GM21825 (cell line): ENCODE measurements at regions not wholly inside any gene's neighbourhood (a gene's known extent, or its start where the extent isn't known, plus 50 kb on each side); places are given as distances from the start of the nearest gene placed in this dataset.
"Not testable (repeated sequence)": the region's sequence is repeated elsewhere in the genome, so short reads cannot be mapped to it uniquely, and the experiment has no call there.

Source experiments
- ATAC-seq: cut with Tn5 transposase; IDR thresholded peaks from one replicate; pipeline ENCODE4 v1.9.1; 2021; ENCODE audit warnings: mild to moderate bottlenecking, moderate library complexity; ENCODE audit not compliant: unreplicated experiment

DNA sequence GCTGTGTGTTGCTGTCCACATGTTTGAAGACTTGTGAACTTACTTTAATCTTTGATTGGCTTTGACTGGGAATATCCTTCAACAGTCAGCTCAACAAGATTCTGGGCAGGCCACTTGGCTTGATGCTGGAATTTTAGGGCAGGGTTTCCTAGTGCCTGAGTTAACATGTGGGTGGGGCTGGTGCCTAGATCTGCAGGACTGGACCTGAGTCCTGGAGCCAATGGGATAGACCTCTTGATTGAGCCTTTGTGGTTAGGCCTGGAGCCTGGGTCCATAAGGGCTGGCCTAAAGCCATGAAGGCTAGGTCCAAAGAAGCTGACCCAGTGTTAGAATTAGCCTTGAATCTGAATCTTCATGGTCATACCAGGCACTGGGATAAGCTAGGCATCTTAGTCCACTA is 757.1 kb upstream of the ADGRL3 start:
- no peak for ATAC-seq

DNA sequence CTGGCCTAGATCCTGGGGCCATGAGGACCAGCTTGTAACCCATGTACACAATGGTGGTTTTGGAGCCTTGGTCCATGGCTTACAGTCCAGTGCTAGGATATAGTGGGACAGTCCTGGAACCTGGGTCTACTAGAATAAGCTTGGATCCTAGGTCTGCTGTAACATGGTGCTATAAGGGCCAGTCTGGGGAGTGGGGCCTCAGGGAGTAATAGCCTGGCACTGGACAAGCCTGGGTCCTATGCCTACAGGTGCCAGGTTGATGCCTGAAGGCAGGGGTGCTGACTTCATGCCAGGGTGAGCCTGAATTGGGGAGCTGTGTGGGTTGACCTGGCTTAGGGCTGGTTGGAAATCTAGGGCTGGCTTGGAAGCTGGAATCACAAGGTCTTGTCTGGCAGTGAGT is 756.3 kb upstream of the ADGRL3 start:
- no peak for ATAC-seq

DNA sequence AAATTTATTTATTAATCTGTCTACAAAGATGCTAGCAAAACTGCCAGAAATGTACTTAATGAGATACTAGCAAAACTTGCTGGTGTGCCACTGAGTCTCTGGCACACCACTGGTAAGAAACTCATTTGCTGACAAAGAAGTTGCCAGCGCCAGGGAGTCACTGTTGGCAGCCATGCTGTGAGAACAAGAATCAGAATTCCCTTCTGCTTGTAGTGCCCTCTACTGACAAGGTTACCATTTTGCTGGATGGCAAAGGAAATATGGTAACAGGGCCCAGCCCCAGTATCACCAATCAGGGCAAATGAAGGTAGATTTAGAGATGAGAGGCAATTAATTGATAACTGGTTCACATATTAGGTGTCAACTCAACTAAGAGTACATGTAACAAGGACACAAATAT is 750.1 kb upstream of the ADGRL3 start:
- ATAC-seq, result no peak

DNA sequence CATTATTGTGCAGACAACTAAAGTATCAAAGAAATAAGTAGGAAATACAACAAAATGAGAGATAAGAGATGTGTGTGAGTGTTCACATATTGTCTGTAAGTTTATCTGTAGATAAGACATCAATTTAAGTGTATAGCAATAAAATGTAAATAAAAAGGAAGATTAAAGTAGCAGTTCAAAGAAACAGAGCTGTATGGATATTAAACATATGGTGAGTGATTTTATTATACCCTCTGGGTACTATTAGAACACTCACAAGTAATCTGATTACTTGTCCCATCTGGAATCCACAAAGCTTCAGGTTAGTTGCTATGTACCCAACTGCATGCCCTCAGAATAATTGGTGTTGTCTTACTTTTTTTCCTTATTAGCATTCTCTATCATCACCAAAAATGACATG is 747.9 kb upstream of the ADGRL3 start:
- ATAC-seq, result no peak

DNA sequence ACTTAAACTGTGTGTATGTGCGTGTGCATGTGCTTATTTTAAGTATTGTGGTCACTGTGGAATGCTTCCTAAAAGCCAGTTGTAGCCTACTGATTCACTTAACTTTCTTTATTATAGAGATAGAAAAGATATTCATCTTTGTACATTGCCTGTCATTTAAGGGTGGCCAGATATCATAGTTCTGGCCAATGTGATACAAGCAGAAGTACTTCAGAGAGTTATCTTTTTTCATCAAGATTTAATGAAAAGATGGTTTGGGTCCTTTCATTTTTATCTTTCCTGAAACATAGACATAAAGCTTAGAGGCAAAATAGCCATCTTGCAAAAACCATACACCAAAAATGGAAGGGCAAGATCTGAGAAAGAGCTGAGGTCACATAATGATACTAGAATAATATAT is 744.7 kb upstream of the ADGRL3 start:
- no peak for ATAC-seq

DNA sequence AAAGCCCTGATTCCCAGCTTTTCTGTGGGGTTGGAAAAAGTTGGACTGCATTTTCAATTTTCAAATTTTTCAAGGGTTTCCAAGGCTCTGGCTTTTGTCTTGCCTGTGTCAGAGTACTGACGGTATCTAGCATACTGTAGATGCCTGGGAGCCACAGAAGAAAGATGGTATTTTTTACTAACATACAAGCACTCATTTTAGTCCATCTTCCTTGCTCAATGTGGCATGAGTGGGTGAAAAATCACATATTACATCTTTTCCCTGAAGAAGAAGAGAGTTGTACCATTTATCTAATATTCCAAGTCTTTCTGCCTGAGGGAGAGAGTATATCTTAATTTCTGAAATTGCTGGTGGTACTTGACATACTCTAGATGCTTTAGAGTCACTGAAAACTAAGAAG is 738.6 kb upstream of the ADGRL3 start:
- ATAC-seq, result no peak

DNA sequence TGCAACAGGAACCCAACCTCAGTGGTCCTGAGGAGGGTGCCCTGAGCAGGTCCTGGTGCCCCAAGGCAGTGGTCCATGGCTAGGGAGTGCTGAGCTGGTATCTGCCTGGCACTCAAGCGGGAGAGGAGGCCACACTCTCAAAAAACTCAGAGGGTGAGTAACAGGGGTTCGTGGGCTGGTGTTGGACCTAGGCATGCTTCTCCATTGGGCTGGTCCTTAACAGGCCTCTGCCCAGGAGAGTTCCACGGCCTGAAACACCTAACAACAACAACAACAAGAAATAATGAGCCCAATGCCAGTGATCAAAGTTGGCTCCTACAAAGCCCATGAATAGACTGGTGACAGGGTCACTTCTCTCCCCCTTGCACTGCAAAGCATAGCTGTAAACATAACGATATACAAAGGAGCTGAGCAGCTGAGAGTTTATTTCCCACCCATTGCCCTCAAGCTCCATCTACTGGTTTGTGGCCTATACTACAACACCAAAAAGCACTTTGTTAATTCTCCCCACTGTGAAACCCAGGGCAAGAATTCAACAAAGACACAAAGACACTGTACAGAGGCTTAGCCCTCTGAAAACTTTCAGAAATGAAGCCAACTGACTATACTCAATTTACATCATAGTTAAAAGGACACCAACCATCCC is 736.1 kb upstream of the ADGRL3 start:
- ATAC-seq, result no peak

DNA sequence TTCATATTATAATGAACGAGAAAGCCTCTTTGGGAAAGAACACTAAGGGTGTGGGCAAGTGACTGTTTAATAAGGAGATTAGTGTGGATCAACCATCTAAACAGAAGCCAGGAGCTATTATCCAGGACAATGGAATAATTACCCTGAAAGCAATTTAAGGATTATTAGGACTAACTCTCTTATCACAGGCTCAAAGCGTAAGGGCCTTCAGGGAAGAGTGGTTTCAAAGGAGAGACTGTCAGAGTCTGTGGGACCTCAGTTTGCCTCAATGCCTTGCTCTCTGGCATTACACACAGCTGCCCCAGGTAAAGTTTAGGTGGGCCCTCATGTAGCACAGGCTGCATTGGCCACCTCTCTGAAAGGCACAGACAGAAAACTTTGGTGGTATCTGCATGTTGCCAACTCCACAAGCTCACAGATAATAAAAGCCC is 717.2 kb upstream of the ADGRL3 start:
- no peak for ATAC-seq

DNA sequence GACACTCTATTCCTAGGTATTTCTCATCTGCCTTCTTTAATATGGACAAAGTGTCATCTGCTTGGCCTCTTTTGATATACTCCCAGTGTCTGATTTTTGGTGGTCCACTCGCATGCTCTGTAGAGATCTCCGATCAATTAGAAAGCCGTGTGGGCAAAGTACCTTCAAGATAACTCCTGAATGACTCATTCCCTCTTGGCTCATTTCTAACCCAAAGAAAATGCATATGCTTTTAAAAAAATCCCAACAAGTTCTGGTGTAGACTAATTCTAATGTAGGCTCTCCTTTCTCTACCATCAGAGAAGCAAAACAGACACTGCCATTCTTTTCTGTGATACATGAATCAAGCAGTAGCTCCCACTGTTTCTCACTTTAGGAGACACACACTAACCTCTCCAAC is 714.9 kb upstream of the ADGRL3 start:
- no peak for ATAC-seq

DNA sequence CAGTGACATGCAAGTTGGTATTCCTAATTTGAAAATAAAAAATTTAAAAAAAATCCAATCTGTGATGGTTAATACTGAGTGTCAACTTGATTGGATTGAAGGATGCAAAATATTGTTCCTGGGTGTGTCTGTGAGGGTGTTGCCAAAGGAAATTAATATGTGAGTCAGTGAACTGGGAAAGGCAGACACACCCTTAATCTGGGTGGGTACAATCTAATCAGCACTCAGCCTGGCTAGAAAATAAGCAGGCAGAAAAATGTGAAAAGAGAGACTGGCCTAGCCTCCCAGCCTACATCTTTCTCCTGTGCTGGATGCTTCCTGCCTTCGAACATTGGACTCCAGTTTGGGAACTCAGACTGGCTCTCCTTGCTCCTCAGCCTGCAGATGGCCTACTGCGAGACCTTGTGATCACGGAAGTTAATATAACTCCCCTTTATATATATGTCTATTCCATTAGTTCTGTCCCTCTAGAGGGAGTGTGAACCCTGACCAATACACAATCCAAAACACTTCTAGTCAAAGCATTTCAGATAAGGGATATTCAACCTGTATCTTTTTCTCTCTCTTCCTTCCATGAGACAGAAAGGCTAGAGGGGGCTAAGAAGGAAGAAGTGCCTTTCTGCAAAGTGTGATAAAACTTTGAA is 712.9 kb upstream of the ADGRL3 start:
- not testable (repeated sequence) for ATAC-seq

DNA sequence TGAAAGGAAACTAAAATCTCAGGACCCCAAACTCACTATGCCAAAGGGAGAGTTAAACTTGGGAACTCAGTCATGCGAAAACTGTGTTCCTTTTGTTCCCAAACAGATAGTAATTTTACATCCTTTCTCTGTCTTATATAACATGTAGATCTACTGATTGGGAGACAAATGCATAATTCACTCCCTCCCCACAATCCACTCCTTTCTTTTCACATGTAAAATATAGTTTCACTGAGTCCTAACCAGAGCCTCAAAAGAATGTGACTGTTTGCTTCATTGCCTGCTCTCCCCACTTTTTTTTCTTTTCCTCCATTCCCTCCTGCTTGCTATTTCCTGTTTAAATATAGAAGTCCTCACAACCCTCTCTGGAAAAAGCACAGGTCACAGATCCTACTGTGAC is 699.3 kb upstream of the ADGRL3 start:
- no peak for ATAC-seq

DNA sequence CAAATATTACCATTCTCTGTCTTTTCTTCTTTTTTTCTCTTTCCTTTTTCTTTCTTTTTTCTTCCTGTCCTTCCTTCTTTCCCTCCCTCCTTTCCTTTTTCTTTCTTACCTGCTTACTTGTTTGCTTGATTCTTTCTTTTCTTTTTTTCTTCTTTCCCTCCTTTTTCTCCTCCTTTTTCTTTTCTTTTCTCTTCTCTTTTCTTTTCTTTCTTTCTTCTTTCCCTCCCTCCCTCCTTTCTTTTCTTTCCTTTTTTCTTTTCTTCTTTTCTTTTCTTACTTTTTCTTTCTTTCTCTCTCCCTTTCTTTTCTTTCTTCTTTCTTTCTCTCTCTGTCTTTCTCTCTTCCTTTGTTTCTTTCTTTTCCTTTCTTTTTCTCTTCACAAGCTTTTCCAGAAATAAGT is 697.4 kb upstream of the ADGRL3 start:
- no peak for ATAC-seq

DNA sequence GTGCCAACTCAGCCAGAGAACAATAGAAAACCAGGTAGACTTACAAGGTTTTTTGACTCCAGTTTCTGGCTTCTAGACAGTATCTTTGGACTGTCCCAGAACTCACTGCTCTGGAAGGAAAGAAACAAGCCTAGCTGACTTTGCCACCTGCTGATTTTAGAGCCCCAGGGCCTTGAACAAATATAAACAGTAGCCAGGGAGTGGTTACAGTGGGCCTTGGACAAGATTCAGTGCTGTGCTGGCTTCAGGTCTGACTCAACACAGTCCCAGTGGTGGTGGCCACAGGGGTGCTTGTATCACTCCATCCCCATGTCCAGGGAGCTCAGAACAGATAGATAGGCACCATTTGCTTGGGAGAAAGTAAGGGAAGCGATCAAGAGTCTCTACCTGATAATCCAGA is 694.1 kb upstream of the ADGRL3 start:
- no peak for ATAC-seq

DNA sequence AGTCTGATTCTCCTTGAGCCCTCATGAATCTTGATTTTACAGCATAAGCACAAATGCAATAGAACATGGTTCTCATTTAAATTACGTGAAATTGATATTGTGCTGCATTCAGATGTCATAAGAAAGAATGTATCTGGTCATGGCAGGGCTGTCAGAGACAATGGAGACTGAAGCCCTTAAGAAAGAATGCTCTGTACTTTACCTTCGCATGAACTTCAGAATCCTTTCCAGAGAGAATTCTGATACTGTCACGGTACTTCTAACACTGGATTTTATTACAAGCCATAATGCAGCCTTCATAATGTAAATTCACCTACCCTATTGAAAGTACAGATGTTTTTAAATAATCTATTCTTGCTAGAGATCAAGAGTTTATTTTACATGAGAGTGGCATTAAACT is 677.9 kb upstream of the ADGRL3 start:
- no peak for ATAC-seq

DNA sequence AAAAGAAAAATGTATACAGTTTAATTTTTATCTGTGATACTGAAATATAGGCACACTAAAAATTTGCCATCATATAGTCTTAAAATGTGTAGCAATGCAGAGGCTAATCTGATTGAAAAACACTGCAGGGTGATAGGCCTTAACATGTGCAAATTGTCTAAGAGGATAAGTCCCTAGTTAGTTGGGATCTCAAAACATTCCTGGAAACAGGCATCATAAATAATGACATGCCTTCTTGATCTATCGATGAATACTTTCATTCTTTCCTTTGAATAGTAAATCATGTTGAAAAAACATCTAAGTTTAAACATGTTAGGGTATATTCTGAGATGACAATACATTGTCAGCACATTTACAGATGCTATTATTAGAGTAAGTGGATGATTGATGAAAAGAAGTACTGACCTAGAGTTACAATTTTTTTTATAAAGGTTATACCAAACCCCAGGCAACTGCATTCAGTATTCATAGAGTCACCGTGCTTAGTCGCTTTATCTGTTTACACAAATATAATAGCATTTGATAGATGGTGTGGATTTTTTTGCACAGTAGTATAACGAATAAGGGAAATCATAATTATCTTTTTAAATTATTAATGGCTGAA is 668.2 kb upstream of the ADGRL3 start:
- no peak for ATAC-seq

DNA sequence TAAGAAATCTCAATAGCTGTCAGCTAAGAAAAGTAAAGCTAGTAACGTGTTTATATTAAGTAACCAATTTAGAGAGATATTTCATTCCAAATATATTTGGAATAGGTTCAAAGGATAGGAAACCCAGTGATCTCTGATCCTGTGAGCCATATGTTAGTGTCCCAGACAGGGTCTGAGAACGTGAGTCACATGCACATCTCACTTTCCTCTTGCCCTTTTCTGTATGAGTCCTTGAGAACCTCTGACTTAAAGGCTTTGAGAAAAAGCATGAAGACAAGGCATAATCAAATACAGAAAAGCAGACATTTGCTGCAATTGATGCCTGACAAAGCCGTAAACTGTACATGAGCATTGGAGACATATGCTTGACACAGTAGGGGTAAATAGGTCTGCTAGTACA is 655.1 kb upstream of the ADGRL3 start:
- no peak for ATAC-seq

DNA sequence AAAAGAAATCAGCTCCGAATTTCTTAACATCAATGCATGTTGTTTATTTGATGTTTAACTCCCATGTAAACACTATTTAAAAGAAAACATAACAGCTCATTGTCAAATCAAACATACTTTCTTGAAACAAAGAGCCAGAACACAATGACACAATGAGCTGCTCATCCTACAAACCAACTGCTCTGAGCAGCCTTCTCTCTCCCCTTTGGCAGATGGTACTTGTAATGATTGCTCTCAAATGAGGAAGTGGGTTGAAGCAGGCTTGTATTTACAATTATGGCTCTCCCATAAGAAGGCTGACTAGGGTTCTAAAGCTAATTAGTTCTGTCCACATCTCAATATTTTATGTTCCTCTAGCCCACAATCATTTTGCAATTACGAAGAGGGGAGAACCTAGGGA is 637.8 kb upstream of the ADGRL3 start:
- ATAC-seq, result no peak

DNA sequence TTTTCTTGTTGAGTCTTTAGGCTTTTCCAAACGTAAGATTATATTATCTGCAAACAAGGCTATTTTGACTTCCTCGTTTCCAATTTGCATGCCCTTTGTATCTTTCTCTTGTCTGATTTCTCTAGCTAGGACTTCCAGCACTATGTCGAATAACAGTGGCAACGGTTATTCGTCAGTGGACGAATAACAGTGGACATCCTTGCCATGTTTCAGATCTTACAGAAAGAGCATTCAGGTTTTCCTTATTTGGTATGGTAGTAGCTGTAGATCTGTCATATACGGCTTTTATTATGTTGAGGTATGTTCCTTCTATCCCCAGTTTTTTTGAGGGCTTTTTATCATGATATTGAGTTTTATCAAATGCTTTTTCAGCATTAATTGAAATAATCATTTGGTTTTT is 634.6 kb upstream of the ADGRL3 start:
- no peak for ATAC-seq

DNA sequence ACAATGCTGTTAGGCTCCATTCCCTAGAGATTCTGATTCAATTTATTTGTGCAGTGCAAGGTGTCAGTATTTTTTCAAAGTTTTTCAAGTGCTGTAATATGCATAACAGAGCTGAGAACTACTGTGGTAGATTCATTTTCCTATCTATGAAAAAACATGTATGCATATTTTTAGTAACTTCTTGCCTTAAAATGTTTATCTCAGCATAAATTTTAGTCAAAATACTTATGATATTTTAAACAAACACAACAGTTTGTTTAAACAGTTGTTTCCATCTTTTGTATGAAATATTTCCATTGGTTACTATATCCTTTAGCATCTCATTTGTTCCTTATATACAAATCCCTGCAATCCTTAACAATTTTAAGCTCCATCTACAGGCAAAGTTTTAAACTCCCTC is 624.8 kb upstream of the ADGRL3 start:
- no peak for ATAC-seq

DNA sequence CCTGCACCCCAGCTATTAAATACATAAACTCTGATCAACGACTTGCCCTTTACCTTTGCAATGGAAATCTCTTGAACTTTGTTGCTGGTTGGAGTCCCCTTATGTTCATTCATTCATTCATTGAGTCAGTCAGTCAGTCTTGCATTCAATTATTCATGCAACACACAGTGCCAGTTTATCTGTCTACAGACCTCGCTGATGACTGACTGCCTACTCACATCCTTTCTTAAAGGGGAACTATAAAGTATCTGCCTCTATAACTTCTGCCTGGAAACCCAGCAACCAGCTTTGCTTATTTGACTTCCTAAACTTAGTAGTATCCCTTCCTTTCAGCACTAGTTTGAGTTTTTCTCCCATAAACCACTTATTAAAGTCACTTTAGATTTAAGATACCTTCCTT is 620.8 kb upstream of the ADGRL3 start:
- ATAC-seq, result no peak

DNA sequence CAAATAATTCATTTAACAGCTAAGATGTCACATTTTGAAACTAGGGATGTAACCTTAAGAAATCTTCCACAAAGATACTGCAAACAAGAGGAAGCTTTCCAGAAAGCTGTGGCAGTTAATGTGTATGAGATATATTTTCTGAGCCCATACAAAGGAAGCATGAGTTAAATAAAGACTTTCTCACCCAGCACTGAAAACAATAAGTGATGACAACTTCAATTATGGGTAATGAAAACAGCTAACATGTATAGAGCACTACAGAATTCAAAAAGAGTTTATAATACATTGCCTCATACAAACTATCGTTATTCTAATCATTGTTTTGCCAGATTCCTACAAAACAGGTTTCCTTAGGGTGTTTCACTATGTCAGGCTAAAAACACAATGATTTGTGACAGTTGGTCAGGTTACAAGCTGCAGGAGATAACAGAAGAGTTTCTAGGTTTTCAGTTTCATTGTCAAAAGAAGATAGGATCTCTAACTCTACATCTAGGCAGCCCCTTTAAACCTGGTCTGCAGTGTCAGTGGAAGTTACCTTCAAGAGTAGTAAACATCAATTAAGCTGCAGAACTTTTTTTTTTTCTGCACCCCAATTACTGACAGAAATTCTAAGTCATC is 618.1 kb upstream of the ADGRL3 start:
- ATAC-seq, result no peak

DNA sequence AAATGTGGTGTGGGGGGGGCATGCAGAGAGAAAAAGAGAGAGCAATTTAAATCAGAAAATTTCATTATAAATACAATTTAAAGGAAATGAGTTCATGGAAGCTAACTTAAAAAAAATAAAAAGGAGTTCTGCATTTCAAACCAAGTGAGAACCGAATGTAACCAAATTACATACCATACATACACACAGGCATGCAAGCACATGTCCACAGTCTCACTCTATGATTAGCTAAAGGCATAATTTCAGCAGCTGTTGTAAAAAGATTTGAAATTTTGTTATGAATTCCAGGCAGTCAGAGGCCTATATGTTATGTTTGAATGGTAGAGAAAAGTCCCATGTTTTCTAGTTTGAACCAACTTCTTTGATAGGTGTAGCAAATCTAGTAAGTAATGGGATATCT is 611.6 kb upstream of the ADGRL3 start:
- no peak for ATAC-seq
